Glutamatergic neuron (in vitro differentiated cells): ENCODE measurements at regions not wholly inside any gene's neighbourhood (a gene's known extent, or its start where the extent isn't known, plus 50 kb on each side); places are given as distances from the start of the nearest gene placed in this dataset.

Experiments used
- DNase-seq: peaks from one replicate; pipeline ENCODE4 v3.0.0; 2022
- H3K27ac Mint-ChIP-seq: one replicate; pipeline ENCODE4 v1.8.0; 2020; ENCODE audit warnings: mild to moderate bottlenecking, mixed read lengths, inconsistent platforms; ENCODE audit not compliant: unreplicated experiment
- H3K27me3 Mint-ChIP-seq: one replicate; pipeline ENCODE4 v1.8.0; 2020; ENCODE audit warnings: mild to moderate bottlenecking, moderate library complexity, mixed read lengths, inconsistent platforms; ENCODE audit not compliant: unreplicated experiment
- H3K36me3 Mint-ChIP-seq: one replicate; pipeline ENCODE4 v1.8.0; 2020; ENCODE audit warnings: mild to moderate bottlenecking, mixed read lengths, inconsistent platforms; ENCODE audit not compliant: unreplicated experiment
- H3K4me1 Mint-ChIP-seq: one replicate; pipeline ENCODE4 v1.8.0; 2020; ENCODE audit warnings: mild to moderate bottlenecking, low read depth, mixed read lengths, inconsistent platforms; ENCODE audit not compliant: unreplicated experiment
- H3K4me3 Mint-ChIP-seq: one replicate; pipeline ENCODE4 v1.8.0; 2020; ENCODE audit warnings: mild to moderate bottlenecking, mixed read lengths, inconsistent platforms; ENCODE audit not compliant: unreplicated experiment
- H3K9me3 Mint-ChIP-seq: one replicate; pipeline ENCODE4 v1.8.0; 2020; ENCODE audit warnings: mild to moderate bottlenecking, moderate library complexity, mixed read lengths, inconsistent platforms; ENCODE audit not compliant: unreplicated experiment
- TF ChIP-seq, protein P1 (sequence below): fragments of 200-600 bp; sonication (generic); IDR thresholded peaks from one replicate; pipeline ENCODE4 v1.5.0; 2021; ENCODE audit not compliant: partially characterized antibody, unreplicated experiment

DNA sequence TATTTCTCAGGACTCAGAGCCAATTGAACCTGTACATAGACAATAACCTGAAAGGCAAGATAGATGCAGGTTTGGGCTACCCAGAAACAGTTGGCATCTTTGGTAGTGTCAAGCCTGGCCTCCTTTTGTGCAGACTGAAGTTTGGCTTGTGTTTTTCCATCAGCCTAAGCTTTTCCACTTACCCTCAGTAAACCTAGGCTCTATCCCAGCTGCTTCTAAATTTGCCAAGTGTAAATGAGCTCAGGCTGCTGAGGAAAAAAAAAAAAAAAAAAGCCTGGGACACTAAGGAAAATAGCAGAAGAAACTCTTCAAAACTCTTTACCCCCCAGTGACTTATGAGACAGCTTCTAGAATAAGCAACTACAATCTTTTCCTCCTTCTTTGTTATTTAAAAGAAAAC lies 316.3 kb upstream of the SORCS1 start:
- Mint-ChIP-seq H3K36me3 (peaks cover 19% of the 10 kb centered on the region), H3K4me1 (no peaks in the 10 kb centered on the region), H3K4me3 (no peak overlapping the region), H3K9me3 (no peaks in the 10 kb centered on the region), H3K27me3 (no peaks in the 10 kb centered on the region), H3K27ac (no peak overlapping the region)
- TF ChIP-seq, protein P1, sequence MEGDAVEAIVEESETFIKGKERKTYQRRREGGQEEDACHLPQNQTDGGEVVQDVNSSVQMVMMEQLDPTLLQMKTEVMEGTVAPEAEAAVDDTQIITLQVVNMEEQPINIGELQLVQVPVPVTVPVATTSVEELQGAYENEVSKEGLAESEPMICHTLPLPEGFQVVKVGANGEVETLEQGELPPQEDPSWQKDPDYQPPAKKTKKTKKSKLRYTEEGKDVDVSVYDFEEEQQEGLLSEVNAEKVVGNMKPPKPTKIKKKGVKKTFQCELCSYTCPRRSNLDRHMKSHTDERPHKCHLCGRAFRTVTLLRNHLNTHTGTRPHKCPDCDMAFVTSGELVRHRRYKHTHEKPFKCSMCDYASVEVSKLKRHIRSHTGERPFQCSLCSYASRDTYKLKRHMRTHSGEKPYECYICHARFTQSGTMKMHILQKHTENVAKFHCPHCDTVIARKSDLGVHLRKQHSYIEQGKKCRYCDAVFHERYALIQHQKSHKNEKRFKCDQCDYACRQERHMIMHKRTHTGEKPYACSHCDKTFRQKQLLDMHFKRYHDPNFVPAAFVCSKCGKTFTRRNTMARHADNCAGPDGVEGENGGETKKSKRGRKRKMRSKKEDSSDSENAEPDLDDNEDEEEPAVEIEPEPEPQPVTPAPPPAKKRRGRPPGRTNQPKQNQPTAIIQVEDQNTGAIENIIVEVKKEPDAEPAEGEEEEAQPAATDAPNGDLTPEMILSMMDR = no peak
- DNase-seq = no peak

DNA sequence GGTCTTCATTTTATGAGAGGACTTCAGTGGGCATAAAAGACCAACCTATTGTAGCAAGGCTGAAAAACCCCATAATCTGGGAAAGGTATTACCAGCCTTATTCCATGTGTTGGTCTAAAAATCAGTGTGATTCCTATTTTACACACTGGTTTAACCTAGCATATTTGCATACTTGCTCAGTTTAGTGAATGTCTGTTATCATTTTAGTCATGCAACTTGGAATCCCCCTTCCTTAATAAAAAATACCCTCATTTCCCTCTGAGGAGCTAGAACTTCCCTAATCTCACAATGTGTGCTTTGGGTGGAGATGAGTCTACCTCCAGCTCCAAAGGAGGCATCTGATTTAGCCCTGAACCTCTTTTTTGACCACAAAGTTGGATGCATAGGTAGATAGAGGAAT lies 312.8 kb upstream of the SORCS1 start:
- DNase-seq = no peak
- no peak overlapping the region for H3K4me3 Mint-ChIP-seq

DNA sequence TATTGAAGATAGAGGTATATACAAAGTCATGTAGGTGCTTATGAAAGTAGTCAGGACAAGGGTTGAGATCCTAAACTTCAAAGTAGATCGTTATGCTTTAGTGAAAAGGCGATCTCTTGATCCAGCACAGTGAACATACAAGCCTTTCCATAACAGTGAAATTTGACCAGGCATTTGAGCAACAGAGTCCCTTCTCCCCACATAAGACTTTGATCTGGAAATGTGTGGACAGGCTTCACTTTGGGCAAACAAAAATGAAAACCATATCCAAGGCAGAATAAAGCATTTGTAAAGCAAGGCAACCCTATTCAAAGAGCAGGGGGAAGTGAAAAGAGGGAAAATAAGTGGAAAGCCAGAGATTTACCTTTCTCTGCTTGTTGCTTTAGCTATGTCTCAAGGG lies 311.9 kb upstream of the SORCS1 start:
- H3K4me1 Mint-ChIP-seq = no peaks in the 10 kb centered on the region
- no peaks in the 10 kb centered on the region for H3K9me3 Mint-ChIP-seq
- H3K4me3 Mint-ChIP-seq = no peak overlapping the region
- DNase-seq = no peak
- TF ChIP-seq, protein P1 = no peak
- H3K27ac Mint-ChIP-seq = no peak overlapping the region
- peaks cover 7% of the 10 kb centered on the region for H3K36me3 Mint-ChIP-seq
- no peaks in the 10 kb centered on the region for H3K27me3 Mint-ChIP-seq

More for the DNA sequence above, 312.8 kb upstream of the SORCS1 start:
- Mint-ChIP-seq H3K9me3 (no peaks in the 10 kb centered on the region), H3K27me3 (no peaks in the 10 kb centered on the region), H3K4me1 (no peaks in the 10 kb centered on the region), H3K36me3 (peaks cover 16% of the 10 kb centered on the region), H3K27ac (no peak overlapping the region)
- TF ChIP-seq, protein P1 = no peak

DNA sequence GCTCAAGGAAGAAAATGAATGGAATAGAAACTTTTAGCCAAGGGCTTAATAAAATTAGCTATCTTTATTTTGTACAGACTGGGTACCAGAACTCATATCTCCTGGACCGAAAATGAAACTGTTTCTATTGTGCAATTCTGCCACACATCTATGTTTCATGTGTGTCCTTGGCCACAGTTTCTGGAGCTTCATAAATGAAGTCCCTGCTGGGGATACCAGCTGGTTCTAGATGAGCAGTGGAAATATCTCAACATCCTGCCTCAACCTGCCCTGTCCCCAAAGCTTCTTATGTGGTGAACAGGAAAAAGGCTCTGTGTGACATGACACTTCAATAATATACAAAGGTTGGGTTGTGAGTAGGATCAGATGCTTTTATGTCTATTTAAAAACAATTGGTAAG lies 310.1 kb upstream of the SORCS1 start:
- TF ChIP-seq, protein P1 = no peak
- H3K27ac Mint-ChIP-seq = no peak overlapping the region

DNA sequence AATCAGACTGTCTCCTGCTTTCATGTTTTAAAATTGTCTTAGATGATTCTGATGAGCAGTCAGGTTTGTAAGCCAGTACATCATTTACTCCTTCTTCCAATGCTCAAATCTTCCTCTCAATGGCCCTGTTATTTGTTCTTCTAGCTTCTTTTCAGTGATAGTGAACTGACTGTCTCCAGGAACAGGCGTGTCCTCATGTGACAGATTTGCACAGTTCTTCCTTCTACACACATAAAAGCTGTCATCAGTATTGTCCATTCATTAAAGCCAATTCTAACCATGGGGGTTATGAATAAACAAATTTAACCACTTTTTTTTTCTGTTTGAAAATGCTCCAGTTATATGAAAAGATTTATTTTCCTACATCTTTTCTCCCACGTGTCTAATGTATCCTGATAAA lies 308.7 kb upstream of the SORCS1 start:
- no peaks in the 10 kb centered on the region for H3K4me1 Mint-ChIP-seq
- H3K9me3 Mint-ChIP-seq = no peaks in the 10 kb centered on the region
- no peaks in the 10 kb centered on the region for H3K36me3 Mint-ChIP-seq
- no peak overlapping the region for H3K4me3 Mint-ChIP-seq
- no peak for DNase-seq
- TF ChIP-seq, protein P1 = no peak
- H3K27ac Mint-ChIP-seq = no peak overlapping the region
- H3K27me3 Mint-ChIP-seq = no peaks in the 10 kb centered on the region

More for the DNA sequence above, 310.1 kb upstream of the SORCS1 start:
- Mint-ChIP-seq H3K36me3 (peaks cover 4% of the 10 kb centered on the region), H3K4me1 (no peaks in the 10 kb centered on the region), H3K4me3 (no peak overlapping the region), H3K27me3 (no peaks in the 10 kb centered on the region), H3K9me3 (no peaks in the 10 kb centered on the region)
- DNase-seq = no peak
